Neural crest cell (in vitro differentiated cells): ENCODE measurements at regions not wholly inside any gene's neighbourhood (a gene's known extent, or its start where the extent isn't known, plus 50 kb on each side); places are given as distances from the start of the nearest gene placed in this dataset.

ENCODE experiments used
- DNase-seq: peaks from one replicate; pipeline ENCODE4 v3.0.0; 2021; ENCODE audit warnings: low read depth, mixed read lengths, low spot score
- H3K27ac Mint-ChIP-seq: one replicate; pipeline ENCODE4 v1.8.0; 2021; ENCODE audit warnings: mild to moderate bottlenecking, mixed read lengths; ENCODE audit not compliant: unreplicated experiment
- H3K27me3 Mint-ChIP-seq: 2 replicates; pipeline ENCODE4 v1.8.0; 2021; ENCODE audit warnings: low read depth, mild to moderate bottlenecking, mixed read lengths
- H3K36me3 Mint-ChIP-seq: 2 replicates; pipeline ENCODE4 v1.8.0; 2021; ENCODE audit warnings: low read depth, mild to moderate bottlenecking, mixed read lengths
- H3K4me1 Mint-ChIP-seq: 2 replicates; pipeline ENCODE4 v1.8.0; 2021; ENCODE audit warnings: mixed read lengths
- H3K4me3 Mint-ChIP-seq: one replicate; pipeline ENCODE4 v1.8.0; 2021; ENCODE audit warnings: mild to moderate bottlenecking, mixed read lengths
- H3K9me3 Mint-ChIP-seq: 2 replicates; pipeline ENCODE4 v1.8.0; 2021; ENCODE audit warnings: mixed read lengths
- CTCF ChIP-seq: fragments of 200-600 bp; sonication (generic); conservative IDR thresholded peaks from 2 replicates; pipeline ENCODE4 v1.5.0; 2021; ENCODE audit warnings: antibody characterized with exemption, mild to moderate bottlenecking

GRCh38 chr14:54126947-54127346, 170.3 kb upstream of the BMP4 start:
- TF ChIP-seq CTCF, result no peak

GRCh38 chr14:54127526-54127925, 170.9 kb upstream of the BMP4 start:
- H3K4me1 Mint-ChIP-seq, result no peaks in the 10 kb centered on the region
- H3K36me3 Mint-ChIP-seq, result peaks cover 2% of the 10 kb centered on the region
- H3K9me3 Mint-ChIP-seq, result peaks cover 7% of the 10 kb centered on the region
- no peak for DNase-seq
- peaks cover 2% of the 10 kb centered on the region for H3K27me3 Mint-ChIP-seq
- no peak overlapping the region for H3K4me3 Mint-ChIP-seq
- no peak for TF ChIP-seq CTCF
- no peak overlapping the region for H3K27ac Mint-ChIP-seq

More at GRCh38 chr14:54126947-54127346, 170.3 kb upstream of the BMP4 start:
- Mint-ChIP-seq H3K27me3 (peaks cover 2% of the 10 kb centered on the region), H3K9me3 (peaks cover 7% of the 10 kb centered on the region), H3K27ac (no peak overlapping the region), H3K36me3 (peaks cover 2% of the 10 kb centered on the region), H3K4me3 (no peak overlapping the region), H3K4me1 (no peaks in the 10 kb centered on the region)
- no peak for DNase-seq

GRCh38 chr14:54129850-54130640, 173.4 kb upstream of the BMP4 start:
- no peak overlapping the region for H3K4me3 Mint-ChIP-seq
- H3K4me1 Mint-ChIP-seq, result no peaks in the 10 kb centered on the region
- H3K36me3 Mint-ChIP-seq, result no peaks in the 10 kb centered on the region
- DNase-seq, result no peak
- H3K27me3 Mint-ChIP-seq, result peaks cover 26% of the 10 kb centered on the region
- no peak for TF ChIP-seq CTCF
- H3K27ac Mint-ChIP-seq, result no peak overlapping the region
- H3K9me3 Mint-ChIP-seq, result peaks cover 4% of the 10 kb centered on the region

GRCh38 chr14:54132496-54132895, 175.9 kb upstream of the BMP4 start:
- no peaks in the 10 kb centered on the region for H3K36me3 Mint-ChIP-seq
- H3K4me1 Mint-ChIP-seq, result no peaks in the 10 kb centered on the region
- no peak for DNase-seq
- H3K27ac Mint-ChIP-seq, result no peak overlapping the region
- H3K9me3 Mint-ChIP-seq, result no peaks in the 10 kb centered on the region
- H3K4me3 Mint-ChIP-seq, result no peak overlapping the region
- H3K27me3 Mint-ChIP-seq, result peaks cover 41% of the 10 kb centered on the region
- no peak for TF ChIP-seq CTCF

- H3K4me1 Mint-ChIP-seq, result no peaks in the 10 kb centered on the region
- no peaks in the 10 kb centered on the region for H3K36me3 Mint-ChIP-seq
- TF ChIP-seq CTCF, result no peak
- peaks cover 46% of the 10 kb centered on the region for H3K27me3 Mint-ChIP-seq
- no peak for DNase-seq
- H3K27ac Mint-ChIP-seq, result no peak overlapping the region
- H3K9me3 Mint-ChIP-seq, result no peaks in the 10 kb centered on the region
- no peak overlapping the region for H3K4me3 Mint-ChIP-seq
Observed at GRCh38 chr14:54133896-54134295, 177.3 kb upstream of the BMP4 start.
